ENCODE measurements at regions not wholly inside any gene's neighbourhood (a gene's known extent, or its start where the extent isn't known, plus 50 kb on each side); places are given as distances from the start of the nearest gene placed in this dataset.

DNA sequence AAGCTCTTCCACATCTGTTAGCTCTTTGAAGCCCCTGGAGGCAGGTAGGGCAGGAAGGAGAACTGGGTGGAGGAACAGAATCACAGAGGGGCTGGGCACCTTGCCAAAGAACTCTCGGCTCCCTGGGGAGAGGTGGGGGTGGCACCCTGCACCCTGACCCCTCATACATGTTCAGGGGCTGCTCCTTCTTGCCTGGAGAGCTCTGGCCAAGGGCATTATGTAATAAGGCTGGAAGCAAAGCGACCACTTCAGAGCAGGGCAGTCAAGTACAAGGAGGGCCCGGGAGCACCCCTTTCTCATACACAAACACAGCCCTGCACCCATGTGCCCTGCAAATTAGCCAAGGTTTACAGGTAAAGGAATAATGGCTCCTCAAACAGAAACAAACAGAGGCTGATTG, 351.9 kb upstream of the TSHZ3 start:
- TF ChIP-seq, protein P1, sequence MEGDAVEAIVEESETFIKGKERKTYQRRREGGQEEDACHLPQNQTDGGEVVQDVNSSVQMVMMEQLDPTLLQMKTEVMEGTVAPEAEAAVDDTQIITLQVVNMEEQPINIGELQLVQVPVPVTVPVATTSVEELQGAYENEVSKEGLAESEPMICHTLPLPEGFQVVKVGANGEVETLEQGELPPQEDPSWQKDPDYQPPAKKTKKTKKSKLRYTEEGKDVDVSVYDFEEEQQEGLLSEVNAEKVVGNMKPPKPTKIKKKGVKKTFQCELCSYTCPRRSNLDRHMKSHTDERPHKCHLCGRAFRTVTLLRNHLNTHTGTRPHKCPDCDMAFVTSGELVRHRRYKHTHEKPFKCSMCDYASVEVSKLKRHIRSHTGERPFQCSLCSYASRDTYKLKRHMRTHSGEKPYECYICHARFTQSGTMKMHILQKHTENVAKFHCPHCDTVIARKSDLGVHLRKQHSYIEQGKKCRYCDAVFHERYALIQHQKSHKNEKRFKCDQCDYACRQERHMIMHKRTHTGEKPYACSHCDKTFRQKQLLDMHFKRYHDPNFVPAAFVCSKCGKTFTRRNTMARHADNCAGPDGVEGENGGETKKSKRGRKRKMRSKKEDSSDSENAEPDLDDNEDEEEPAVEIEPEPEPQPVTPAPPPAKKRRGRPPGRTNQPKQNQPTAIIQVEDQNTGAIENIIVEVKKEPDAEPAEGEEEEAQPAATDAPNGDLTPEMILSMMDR (optimal IDR thresholded peaks at IDR 0.05 in 1 of 3, IDR thresholded peaks at IDR 0.05 in 1 of 3, conservative IDR thresholded peaks at IDR 0.05 in 1 of 3; ENCODE audit: extremely low read depth in 1 of 3, insufficient read depth in 2 of 3, low read length in 3 of 3) = no peak
- TF ChIP-seq EZH2 (IDR thresholded peaks at IDR 0.05; ENCODE audit: low read length) = no peak

DNA sequence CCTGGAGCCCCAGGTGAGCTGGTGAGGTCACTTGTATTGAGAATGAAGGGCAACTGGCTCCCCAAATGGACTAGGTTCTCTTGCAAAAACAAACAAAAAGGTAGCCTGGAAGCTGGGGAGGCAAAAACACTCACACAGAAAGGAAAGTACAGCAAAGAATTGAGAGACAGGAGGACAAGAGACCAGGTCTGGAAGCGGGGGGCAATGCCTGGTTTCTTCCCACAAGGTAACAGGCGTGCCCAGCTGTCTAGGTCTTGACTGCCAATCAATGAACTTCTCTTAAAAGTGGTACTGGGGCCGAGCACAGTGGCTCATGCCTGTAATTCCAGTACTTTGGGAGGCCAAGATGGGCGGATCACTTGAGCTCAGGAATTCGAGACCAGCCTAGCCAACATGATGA, 356.4 kb upstream of the TSHZ3 start:
- DNase-seq (ENCODE audit: low read depth, low spot score) (no peak), FAIRE-seq (no peak)
- no peak overlapping the region for H3K9ac ChIP-seq (ENCODE audit: control insufficient read depth, extremely low read depth, insufficient read depth, low read length)
- no peak overlapping the region for H3K27ac ChIP-seq (ENCODE audit: control insufficient read depth, insufficient read depth, low read length)
- dilution Hi-C loops (cut with MboI; ENCODE audit: extremely low pct_ligation_motif_present, low sequenced_read_pairs) = no loop called here
- no peaks in the 10 kb centered on the region for H3K9me1 ChIP-seq (ENCODE audit: control insufficient read depth, extremely low read depth, insufficient read depth, low read length)
- no peaks in the 10 kb centered on the region for H4K20me1 ChIP-seq (ENCODE audit: control insufficient read depth, extremely low read depth, insufficient read depth, low read length)
- no peak overlapping the region for H3K4me3 ChIP-seq (ENCODE audit: control insufficient read depth in 2 of 3, extremely low read depth in 1 of 3, insufficient read depth in 2 of 3, low read depth in 1 of 3, low read length in 3 of 3)
- H3K9me3 ChIP-seq (ENCODE audit: control insufficient read depth, low read depth, low read length) = no peaks in the 10 kb centered on the region
- no peaks in the 10 kb centered on the region for H3K4me1 ChIP-seq (ENCODE audit: control insufficient read depth, extremely low read depth, insufficient read depth, low read length)
- H3K36me3 ChIP-seq (ENCODE audit: control insufficient read depth in 2 of 2, extremely low read depth in 1 of 2, insufficient read depth in 2 of 2, low read length in 2 of 2) = no peaks in the 10 kb centered on the region
- no peak overlapping the region for H2AFZ ChIP-seq (ENCODE audit: control insufficient read depth, low read length)
- H3K79me2 ChIP-seq (ENCODE audit: control insufficient read depth, insufficient read depth, low read length) = no peaks in the 10 kb centered on the region
- no peak for TF ChIP-seq EZH2 (IDR thresholded peaks at IDR 0.05; ENCODE audit: low read length)
- TF ChIP-seq, protein P1 (optimal IDR thresholded peaks at IDR 0.05 in 1 of 3, IDR thresholded peaks at IDR 0.05 in 1 of 3, conservative IDR thresholded peaks at IDR 0.05 in 1 of 3; ENCODE audit: extremely low read depth in 1 of 3, insufficient read depth in 2 of 3, low read length in 3 of 3) = no peak
- H3K27me3 ChIP-seq (ENCODE audit: control insufficient read depth, extremely low read depth, insufficient read depth, low read length) = no peaks in the 10 kb centered on the region
- H3K4me2 ChIP-seq (ENCODE audit: control insufficient read depth, extremely low read depth, insufficient read depth, low read depth, low read length) = no peak overlapping the region

More for the DNA sequence above, 351.9 kb upstream of the TSHZ3 start:
- Histone ChIP-seq H3K27ac (ENCODE audit: control insufficient read depth, insufficient read depth, low read length) (no peak overlapping the region), H3K4me2 (ENCODE audit: control insufficient read depth, extremely low read depth, insufficient read depth, low read depth, low read length) (no peak overlapping the region), H2AFZ (ENCODE audit: control insufficient read depth, low read length) (no peak overlapping the region), H4K20me1 (ENCODE audit: control insufficient read depth, extremely low read depth, insufficient read depth, low read length) (no peaks in the 10 kb centered on the region), H3K79me2 (ENCODE audit: control insufficient read depth, insufficient read depth, low read length) (no peaks in the 10 kb centered on the region), H3K9me1 (ENCODE audit: control insufficient read depth, extremely low read depth, insufficient read depth, low read length) (no peaks in the 10 kb centered on the region), H3K27me3 (ENCODE audit: control insufficient read depth, extremely low read depth, insufficient read depth, low read length) (no peaks in the 10 kb centered on the region), H3K4me3 (ENCODE audit: control insufficient read depth in 2 of 3, extremely low read depth in 1 of 3, insufficient read depth in 2 of 3, low read depth in 1 of 3, low read length in 3 of 3) (no peak overlapping the region), H3K4me1 (ENCODE audit: control insufficient read depth, extremely low read depth, insufficient read depth, low read length) (no peaks in the 10 kb centered on the region), H3K9ac (ENCODE audit: control insufficient read depth, extremely low read depth, insufficient read depth, low read length) (no peak overlapping the region), H3K36me3 (ENCODE audit: control insufficient read depth in 2 of 2, extremely low read depth in 1 of 2, insufficient read depth in 2 of 2, low read length in 2 of 2) (no peaks in the 10 kb centered on the region), H3K9me3 (ENCODE audit: control insufficient read depth, low read depth, low read length) (peaks cover 2% of the 10 kb centered on the region)
- FAIRE-seq (no peak), DNase-seq (ENCODE audit: low read depth, low spot score) (no peak)
- dilution Hi-C loops (cut with MboI; ENCODE audit: extremely low pct_ligation_motif_present, low sequenced_read_pairs) = no loop called here

Data from keratinocyte (primary cell).